Liver (tissue), 8 donors: ENCODE measurements at regions not wholly inside any gene's neighbourhood (a gene's known extent, or its start where the extent isn't known, plus 50 kb on each side); places are given as distances from the start of the nearest gene placed in this dataset.

Experiments
- DNase-seq: peaks from one replicate; pipeline ENCODE4 v3.0.0-alpha.2; 2017; ENCODE audit warnings: low spot score
- H3K27ac ChIP-seq, 2 donors: one replicate each; pipeline ENCODE4 v1.7.0; 2013; ENCODE audit warnings: inconsistent platforms in 2 of 2, low read length in 2 of 2, control low read depth in 1 of 2, low read depth in 1 of 2, mild to moderate bottlenecking in 1 of 2
- H3K27me3 ChIP-seq, 4 donors: one replicate each; pipeline versions ENCODE4 v1.6.1 to v1.7.0; 2013; ENCODE audit warnings: low read length in 3 of 4, inconsistent platforms in 1 of 4, mild to moderate bottlenecking in 1 of 4, moderate library complexity in 1 of 4; ENCODE audit not compliant: control insufficient read depth in 4 of 4, insufficient read depth in 4 of 4
- H3K36me3 ChIP-seq, 4 donors: one replicate each; pipeline versions ENCODE4 v1.6.1 to v1.7.0; 2013; ENCODE audit warnings: low read length in 3 of 4, mild to moderate bottlenecking in 3 of 4, low read depth in 1 of 4, moderate library complexity in 1 of 4; ENCODE audit not compliant: control insufficient read depth in 4 of 4, insufficient read depth in 3 of 4
- H3K4me1 ChIP-seq, 4 donors: one replicate each; pipeline versions ENCODE4 v1.6.1 to v1.7.0; 2013; ENCODE audit warnings: low read length in 3 of 4, mild to moderate bottlenecking in 3 of 4, moderate library complexity in 1 of 4; ENCODE audit not compliant: control insufficient read depth in 4 of 4, insufficient read depth in 4 of 4
- H3K4me3 ChIP-seq, 3 donors: one replicate each; pipeline versions ENCODE4 v1.6.1 to v1.7.0; 2013; ENCODE audit warnings: low read length in 3 of 3, control low read depth in 1 of 3, low read depth in 1 of 3, mild to moderate bottlenecking in 1 of 3
- H3K9ac ChIP-seq, 2 donors: one replicate each; pipeline ENCODE4 v1.7.0; 2013; ENCODE audit warnings: low read length in 2 of 2, mild to moderate bottlenecking in 2 of 2, moderate library complexity in 2 of 2, control low read depth in 1 of 2, low read depth in 1 of 2
- H3K9me3 ChIP-seq, 4 donors: one replicate each; pipeline versions ENCODE4 v1.6.1 to v1.7.0; 2013; ENCODE audit warnings: low read length in 3 of 4; ENCODE audit not compliant: control insufficient read depth in 4 of 4
- CTCF ChIP-seq: fragments of 150-350 bp; IDR thresholded peaks from 2 replicates; pipeline ENCODE4 v1.5.1; 2017; ENCODE audit warnings: improper control_type of control experiment, low read depth, low read length; ENCODE audit not compliant: missing input control
- EGR1 ChIP-seq, 2 donors: IDR thresholded peaks; 2 replicates each; pipeline ENCODE4 v1.6.1; 2016 to 2018; ENCODE audit warnings: antibody characterized with exemption in 2 of 2, low read depth in 2 of 2
- FOXA1 ChIP-seq: IDR thresholded peaks from 2 replicates; pipeline ENCODE4 v1.6.1; 2016; ENCODE audit warnings: antibody characterized with exemption
- FOXA2 ChIP-seq: IDR thresholded peaks from 2 replicates; pipeline ENCODE4 v1.6.1; 2016; ENCODE audit warnings: antibody characterized with exemption
- GABPA ChIP-seq, 2 donors: IDR thresholded peaks in 1 of 2; conservative IDR thresholded peaks in 1 of 2; 2 replicates each; pipeline ENCODE4 v1.6.1; 2016; ENCODE audit warnings: antibody characterized with exemption in 2 of 2, mild to moderate bottlenecking in 1 of 2, moderate library complexity in 1 of 2
- HNF4A ChIP-seq, 2 donors: conservative IDR thresholded peaks; 2 replicates each; pipeline ENCODE4 v1.6.1; 2016; ENCODE audit warnings: antibody characterized with exemption in 2 of 2, mild to moderate bottlenecking in 2 of 2
- HNF4G ChIP-seq: IDR thresholded peaks from 2 replicates; pipeline ENCODE4 v1.6.1; 2016; ENCODE audit warnings: antibody characterized with exemption
- JUND ChIP-seq, 2 donors: IDR thresholded peaks; 2 replicates each; pipeline ENCODE4 v1.6.1; 2016; ENCODE audit warnings: antibody characterized with exemption in 2 of 2
- NR2F2 ChIP-seq: IDR thresholded peaks from 2 replicates; pipeline ENCODE4 v1.6.1; 2016; ENCODE audit warnings: antibody characterized with exemption
- RAD21 ChIP-seq, 2 donors: IDR thresholded peaks; 2 replicates each; pipeline ENCODE4 v1.6.1; 2016; ENCODE audit warnings: antibody characterized with exemption in 2 of 2, mild to moderate bottlenecking in 2 of 2
- RXRA ChIP-seq, 2 donors: IDR thresholded peaks; 2 replicates each; pipeline ENCODE4 v1.6.1; 2017 to 2018; ENCODE audit warnings: antibody characterized with exemption in 2 of 2, mild to moderate bottlenecking in 1 of 2
- SP1 ChIP-seq: IDR thresholded peaks from 2 replicates; pipeline ENCODE4 v1.6.1; 2018; ENCODE audit warnings: antibody characterized with exemption, mild to moderate bottlenecking
- TAF1 ChIP-seq: conservative IDR thresholded peaks from 2 replicates; pipeline ENCODE4 v1.6.1; 2016; ENCODE audit warnings: antibody characterized with exemption, mild to moderate bottlenecking
- YY1 ChIP-seq: IDR thresholded peaks from 2 replicates; pipeline ENCODE4 v1.6.1; 2016; ENCODE audit warnings: antibody characterized with exemption, mild to moderate bottlenecking
- WGBS: extraction: QIAGEN DNeasy Blood & Tissue Kit; methylation state at CpG from one replicate; pipeline ENCODE4 v1.1.7; 2013; 5-methylcytosine and 5-hydroxymethylcytosine counted together
- TF ChIP-seq, protein P1 (sequence below): IDR thresholded peaks from 2 replicates; pipeline ENCODE4 v1.6.1; 2016; ENCODE audit warnings: antibody characterized with exemption
- TF ChIP-seq, protein P2 (sequence below): IDR thresholded peaks from 2 replicates; pipeline ENCODE4 v1.6.1; 2016; ENCODE audit warnings: antibody characterized with exemption
- TF ChIP-seq, protein P3 (sequence below): IDR thresholded peaks from 2 replicates; pipeline ENCODE4 v1.6.1; 2016; ENCODE audit warnings: antibody characterized with exemption
- TF ChIP-seq, protein P4 (sequence below): IDR thresholded peaks from 2 replicates; pipeline ENCODE4 v1.6.1; 2016; ENCODE audit warnings: antibody characterized with exemption, mild to moderate bottlenecking
- donor health status: healthy.
- donor health status: healthy.
- donor health status: healthy.
- donor health status: healthy.
- donor health status: healthy.

- no peak overlapping the region for H3K4me3 ChIP-seq
- TF ChIP-seq FOXA1 (no peak), JUND (IDR thresholded peaks at IDR 0.05) (no peak), EGR1 (IDR thresholded peaks at IDR 0.05; ENCODE audit: low read depth in 2 of 2) (no peak), RAD21 (IDR thresholded peaks at IDR 0.05) (no peak), HNF4A (conservative IDR thresholded peaks at IDR 0.05) (no peak), TAF1 (no peak), YY1 (no peak), HNF4G (no peak), RXRA (IDR thresholded peaks at IDR 0.05) (no peak), CTCF (no peak), FOXA2 (no peak), SP1 (no peak), NR2F2 (no peak), GABPA (IDR thresholded peaks at IDR 0.05 in 1 of 2, conservative IDR thresholded peaks at IDR 0.05 in 1 of 2) (no peak)
- TF ChIP-seq, protein P1, sequence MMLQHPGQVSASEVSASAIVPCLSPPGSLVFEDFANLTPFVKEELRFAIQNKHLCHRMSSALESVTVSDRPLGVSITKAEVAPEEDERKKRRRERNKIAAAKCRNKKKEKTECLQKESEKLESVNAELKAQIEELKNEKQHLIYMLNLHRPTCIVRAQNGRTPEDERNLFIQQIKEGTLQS: no peak
- TF ChIP-seq, protein P2, sequence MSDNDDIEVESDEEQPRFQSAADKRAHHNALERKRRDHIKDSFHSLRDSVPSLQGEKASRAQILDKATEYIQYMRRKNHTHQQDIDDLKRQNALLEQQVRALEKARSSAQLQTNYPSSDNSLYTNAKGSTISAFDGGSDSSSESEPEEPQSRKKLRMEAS: no peak
- TF ChIP-seq, protein P3, sequence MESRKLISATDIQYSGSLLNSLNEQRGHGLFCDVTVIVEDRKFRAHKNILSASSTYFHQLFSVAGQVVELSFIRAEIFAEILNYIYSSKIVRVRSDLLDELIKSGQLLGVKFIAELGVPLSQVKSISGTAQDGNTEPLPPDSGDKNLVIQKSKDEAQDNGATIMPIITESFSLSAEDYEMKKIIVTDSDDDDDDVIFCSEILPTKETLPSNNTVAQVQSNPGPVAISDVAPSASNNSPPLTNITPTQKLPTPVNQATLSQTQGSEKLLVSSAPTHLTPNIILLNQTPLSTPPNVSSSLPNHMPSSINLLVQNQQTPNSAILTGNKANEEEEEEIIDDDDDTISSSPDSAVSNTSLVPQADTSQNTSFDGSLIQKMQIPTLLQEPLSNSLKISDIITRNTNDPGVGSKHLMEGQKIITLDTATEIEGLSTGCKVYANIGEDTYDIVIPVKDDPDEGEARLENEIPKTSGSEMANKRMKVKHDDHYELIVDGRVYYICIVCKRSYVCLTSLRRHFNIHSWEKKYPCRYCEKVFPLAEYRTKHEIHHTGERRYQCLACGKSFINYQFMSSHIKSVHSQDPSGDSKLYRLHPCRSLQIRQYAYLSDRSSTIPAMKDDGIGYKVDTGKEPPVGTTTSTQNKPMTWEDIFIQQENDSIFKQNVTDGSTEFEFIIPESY: no peak
- TF ChIP-seq, protein P4, sequence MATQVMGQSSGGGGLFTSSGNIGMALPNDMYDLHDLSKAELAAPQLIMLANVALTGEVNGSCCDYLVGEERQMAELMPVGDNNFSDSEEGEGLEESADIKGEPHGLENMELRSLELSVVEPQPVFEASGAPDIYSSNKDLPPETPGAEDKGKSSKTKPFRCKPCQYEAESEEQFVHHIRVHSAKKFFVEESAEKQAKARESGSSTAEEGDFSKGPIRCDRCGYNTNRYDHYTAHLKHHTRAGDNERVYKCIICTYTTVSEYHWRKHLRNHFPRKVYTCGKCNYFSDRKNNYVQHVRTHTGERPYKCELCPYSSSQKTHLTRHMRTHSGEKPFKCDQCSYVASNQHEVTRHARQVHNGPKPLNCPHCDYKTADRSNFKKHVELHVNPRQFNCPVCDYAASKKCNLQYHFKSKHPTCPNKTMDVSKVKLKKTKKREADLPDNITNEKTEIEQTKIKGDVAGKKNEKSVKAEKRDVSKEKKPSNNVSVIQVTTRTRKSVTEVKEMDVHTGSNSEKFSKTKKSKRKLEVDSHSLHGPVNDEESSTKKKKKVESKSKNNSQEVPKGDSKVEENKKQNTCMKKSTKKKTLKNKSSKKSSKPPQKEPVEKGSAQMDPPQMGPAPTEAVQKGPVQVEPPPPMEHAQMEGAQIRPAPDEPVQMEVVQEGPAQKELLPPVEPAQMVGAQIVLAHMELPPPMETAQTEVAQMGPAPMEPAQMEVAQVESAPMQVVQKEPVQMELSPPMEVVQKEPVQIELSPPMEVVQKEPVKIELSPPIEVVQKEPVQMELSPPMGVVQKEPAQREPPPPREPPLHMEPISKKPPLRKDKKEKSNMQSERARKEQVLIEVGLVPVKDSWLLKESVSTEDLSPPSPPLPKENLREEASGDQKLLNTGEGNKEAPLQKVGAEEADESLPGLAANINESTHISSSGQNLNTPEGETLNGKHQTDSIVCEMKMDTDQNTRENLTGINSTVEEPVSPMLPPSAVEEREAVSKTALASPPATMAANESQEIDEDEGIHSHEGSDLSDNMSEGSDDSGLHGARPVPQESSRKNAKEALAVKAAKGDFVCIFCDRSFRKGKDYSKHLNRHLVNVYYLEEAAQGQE: no peak
- no peak for DNase-seq
- H3K36me3 ChIP-seq: no peaks in the 10 kb centered on the region
- WGBS: 90% methylated on average over 28 of the region's 28 CpGs
- no peaks in the 10 kb centered on the region for H3K4me1 ChIP-seq
- H3K9me3 ChIP-seq: peaks cover 0 to 3% (median 0%) of the 10 kb centered on the region in 4 donors
- no peak overlapping the region for H3K27ac ChIP-seq
- H3K27me3 ChIP-seq: no peaks in the 10 kb centered on the region
- no peak overlapping the region for H3K9ac ChIP-seq
Measured at GRCh38 chr10:130232166-130233034, 96.2 kb downstream of the GLRX3 start.
